Umbilical cord (tissue), 1 donor: ENCODE measurements at regions not wholly inside any gene's neighbourhood (a gene's known extent, or its start where the extent isn't known, plus 50 kb on each side); places are given as distances from the start of the nearest gene placed in this dataset.
"Not testable (repeated sequence)": the region's sequence is repeated elsewhere in the genome, so short reads cannot be mapped to it uniquely, and the experiment has no call there.

Experiments used
- DNase-seq: peaks from one replicate; pipeline ENCODE4 v3.0.0-alpha.2; 2015; ENCODE audit warnings: low spot score

GRCh38 chr17:77290759-77291558 lies 150.2 kb downstream of the SEC14L1 start:
- not testable (repeated sequence) for DNase-seq

DNA sequence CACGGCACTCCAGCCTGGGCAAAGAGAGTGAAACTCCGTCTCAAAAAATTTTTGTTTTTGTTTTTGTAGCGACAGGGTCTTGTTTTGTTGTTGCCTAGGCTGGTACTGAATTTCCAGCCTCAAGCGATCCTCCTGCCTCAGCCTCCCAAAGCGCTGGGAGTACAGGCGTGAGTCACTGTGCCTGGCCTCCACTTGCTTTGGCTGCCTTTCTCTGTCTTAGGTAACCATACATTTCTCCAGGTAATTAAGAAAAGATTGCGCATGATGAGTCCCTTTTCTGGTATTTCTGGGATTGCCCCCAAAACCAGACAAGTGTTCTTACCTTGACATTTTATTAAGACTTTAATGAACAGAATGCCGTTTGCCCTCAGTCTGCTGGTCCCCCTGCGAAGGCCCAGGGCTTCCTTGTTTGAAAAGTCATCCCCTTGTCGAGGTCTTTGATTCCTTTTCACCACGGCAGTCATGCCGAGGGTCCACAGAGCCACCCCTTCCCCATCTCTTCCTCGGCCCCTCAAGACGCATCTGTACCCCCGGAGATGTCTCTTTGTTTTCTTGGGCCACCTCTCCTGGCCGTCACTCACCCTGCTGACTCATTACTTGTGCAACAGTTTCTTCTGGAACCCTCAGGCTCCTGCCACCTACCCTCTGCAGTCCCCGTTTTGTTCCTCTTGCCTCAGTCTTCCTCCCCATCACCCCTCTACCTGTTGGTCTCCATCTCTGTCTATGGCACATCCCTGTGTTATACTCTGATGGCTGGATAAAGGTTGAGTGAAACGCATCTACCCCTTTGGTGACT lies 151.0 kb downstream of the SEC14L1 start:
- DNase-seq, result no peak

GRCh38 chr17:77294761-77295160 lies 154.0 kb downstream of the SEC14L1 start:
- DNase-seq, result no peak

DNA sequence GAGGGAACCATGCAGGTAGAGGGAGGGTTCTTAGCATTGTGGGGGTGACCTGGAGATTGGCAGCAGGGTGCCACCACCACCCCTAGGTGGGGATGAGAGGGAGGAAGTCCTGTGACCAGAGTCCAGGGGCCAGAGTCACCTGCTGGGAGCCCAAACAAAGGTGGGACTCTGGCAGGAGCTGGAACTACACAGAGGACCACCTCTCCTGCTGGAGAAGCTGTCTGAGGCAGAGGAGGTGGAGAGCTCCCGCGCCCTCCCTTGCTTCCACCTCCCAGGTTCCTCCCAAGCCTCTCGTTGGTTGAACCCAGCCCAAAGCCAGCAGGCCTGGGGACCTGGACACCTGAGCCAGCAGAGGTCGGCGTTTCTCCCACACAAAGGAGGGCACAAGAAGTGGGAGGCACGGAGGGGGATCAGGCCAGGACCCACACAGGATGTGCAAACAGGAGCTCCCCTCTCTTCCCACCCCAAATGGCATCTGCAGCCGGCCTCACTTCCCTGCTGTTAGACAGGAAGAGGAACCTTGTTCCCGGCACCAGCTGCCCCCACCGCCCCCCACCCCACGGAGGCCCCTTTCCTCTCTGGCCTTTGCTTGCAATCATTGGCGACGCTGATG lies 154.6 kb downstream of the SEC14L1 start:
- DNase-seq, result no peak

DNA sequence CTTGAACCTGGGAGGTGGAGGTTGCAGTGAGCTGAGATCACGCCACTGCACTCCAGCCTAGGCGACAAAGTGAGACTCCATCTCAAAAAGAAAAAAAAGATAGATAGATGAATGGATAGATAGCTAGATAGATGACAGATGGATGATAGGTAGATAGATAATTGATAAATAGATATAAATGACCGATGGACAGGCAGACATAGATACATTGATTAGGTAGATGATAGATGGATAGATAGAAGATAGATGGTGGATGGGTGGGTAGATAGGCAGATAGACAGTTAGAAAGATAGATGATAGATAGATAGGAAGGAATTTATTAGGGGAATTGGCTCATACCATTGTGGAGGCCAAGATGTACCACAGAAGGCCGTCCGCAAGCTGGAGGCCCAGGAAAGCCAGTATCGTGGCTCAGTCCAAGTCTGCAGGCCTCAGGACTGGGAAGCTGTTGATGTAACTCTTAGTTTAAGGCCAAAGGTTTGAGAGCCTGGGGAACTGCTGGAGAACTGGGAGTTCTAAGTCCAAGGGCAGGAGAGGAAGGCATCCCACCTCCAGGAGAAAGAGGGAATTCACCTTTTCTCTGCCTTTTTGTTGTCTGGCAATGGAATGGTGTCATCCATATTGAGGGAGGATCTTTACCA lies 156.1 kb downstream of the SEC14L1 start:
- DNase-seq, result no peak

DNA sequence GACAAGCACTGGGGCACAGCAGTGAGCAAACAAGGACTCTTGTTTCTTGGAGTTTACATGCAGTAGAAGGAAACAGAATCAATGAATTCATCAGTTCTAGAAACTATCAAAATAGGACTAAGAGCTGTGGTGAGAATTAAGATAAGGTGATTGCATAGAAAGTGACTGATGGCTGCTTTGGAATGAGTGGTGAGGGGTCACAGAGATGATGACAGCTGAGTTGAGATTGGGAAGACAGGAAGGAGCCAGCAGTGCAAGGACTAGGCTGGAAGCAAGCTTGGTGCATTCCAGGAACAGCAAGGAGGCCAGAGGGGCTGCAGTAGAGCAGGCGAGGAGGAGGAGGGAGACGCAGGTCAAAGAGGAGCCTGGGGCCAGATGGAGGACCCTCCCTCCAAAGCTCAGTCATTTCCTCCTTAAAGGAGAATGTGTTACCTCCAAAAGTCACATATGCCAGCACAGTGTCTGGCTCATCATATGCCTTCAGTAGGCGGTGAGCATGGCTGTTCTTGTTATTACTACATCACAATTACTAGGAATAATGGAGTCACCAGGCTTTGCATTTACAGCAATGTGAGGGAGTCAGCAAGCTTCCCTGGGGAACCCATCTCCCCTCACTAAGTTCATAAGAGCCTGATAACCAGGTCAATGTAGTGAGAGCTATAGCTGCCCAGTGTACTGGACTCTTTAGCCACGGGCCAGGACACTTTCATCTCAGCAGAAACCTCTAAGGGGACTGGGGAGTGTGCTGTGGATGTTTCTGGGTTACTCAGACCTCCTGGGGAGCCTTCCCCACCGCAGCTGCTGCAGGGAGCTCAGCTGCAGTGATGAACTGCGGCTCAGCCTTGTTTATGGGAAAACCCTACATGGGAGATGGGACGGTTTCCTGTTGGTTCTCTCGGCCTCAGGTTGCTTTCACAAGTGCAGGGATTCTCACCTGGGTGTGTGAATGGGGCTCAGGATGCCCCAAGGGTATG lies 157.2 kb downstream of the SEC14L1 start:
- DNase-seq, result no peak

- DNase-seq, result no peak
These were observed 158.0 kb downstream of the SEC14L1 start for GRCh38 chr17:77298811-77299210.

DNA sequence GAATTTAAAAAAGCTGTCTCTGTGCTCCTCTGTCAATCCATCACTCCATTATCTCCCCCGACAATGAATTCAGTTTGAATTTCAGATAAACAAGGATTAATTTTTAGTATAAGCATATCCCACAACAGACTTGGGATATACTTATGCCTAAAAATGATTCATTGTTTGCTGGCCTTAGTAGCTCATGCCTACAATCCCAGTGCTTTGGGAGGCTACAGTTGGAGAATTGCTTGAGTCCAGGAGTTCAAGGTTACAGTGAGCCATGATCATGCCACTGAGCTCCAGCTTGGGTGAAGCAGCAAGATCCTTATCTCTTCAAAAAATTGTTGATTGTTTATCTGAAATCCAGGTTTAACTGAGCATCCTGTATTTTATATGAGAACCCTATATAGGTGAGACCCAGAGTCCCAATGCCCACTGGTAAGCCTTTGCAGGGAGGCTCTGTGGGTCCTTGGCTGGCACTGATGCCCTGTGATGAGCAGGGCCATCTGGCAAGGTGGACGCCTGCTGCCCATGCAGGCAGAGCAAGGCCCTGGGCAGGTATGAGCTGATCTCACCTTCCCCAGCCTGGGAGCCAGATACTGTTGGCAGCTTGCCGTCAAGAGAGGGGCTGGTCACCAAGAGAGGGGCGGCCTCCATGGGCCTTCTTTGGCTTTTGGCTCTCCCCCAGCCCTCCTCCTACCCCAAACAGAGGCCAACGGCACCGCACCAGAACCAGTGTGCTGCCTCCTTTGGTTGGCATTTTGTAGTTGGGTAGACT lies 158.7 kb downstream of the SEC14L1 start:
- DNase-seq, result no peak

DNA sequence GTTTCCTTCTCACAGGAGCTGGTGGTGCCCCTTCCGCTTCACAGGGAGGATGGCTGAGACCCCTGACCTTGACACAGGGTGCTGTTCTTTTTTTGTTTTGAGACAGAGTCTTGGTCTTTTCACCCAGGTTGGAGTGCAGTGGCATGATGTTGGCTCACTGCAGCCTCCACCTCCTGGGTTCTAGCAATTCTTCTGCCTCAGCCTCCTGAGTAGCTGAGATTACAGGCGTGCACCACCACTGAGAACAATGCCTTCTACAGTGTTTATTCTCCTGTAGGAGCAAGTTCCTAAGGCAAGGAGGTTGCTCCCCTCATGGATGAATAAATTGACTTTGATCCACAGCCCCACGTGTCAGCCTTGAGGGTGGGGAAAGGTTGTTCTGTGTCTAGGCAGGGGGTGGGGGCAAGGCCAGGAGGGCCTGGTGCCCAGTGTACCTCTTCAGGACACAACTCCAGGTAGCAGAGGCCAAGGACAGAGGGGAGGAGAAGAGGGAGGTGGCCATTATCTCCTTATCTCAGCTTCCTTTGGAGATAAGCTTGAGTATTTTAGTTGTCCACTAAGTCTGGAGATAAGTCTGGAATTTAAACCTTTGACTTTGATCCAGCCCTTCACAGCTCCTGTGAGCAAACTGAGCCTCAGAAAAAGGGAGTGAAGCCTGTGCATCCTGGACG lies 159.4 kb downstream of the SEC14L1 start:
- no peak for DNase-seq

- DNase-seq, result no peak
These were observed 161.0 kb downstream of the SEC14L1 start for GRCh38 chr17:77301694-77302266.

DNA sequence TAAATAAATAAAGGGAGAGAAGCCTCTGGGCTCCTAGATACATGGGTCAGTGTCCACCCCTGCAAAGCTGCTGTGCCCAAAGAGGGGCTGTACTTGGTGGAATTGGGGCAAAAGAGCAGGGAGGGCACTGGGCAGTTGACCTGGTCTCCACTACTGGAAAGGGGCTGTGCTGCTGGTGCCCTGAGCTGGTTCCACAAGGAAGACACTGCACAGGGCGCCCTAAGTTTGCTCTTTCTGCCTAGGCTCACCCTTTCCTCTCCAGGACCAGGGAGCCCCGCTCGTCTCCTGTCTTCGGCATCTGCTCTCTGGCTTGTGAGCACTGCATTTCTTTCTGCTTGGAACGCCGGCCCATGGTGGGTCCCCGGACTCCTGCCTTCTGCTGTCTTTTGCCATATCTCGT lies 161.9 kb downstream of the SEC14L1 start:
- no peak for DNase-seq

DNA sequence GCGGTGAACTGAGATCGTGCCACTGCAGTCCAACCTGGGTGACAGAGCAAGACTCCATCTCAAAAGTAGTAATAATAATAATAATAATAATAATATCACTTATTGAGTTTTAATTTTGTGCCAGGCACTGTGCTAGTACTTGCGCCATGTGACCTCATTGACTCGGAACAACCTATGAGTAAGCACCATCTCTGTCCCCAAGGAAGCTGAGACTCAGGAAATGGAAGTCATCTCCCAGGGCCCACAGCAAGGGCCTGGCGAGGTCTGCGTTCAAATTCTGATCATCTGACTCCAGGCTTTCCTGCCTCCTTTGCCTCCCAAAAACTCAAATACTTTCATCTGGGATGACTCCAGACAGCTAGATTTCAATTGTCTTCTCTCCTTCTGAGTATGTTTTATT lies 162.9 kb downstream of the SEC14L1 start:
- no peak for DNase-seq

DNA sequence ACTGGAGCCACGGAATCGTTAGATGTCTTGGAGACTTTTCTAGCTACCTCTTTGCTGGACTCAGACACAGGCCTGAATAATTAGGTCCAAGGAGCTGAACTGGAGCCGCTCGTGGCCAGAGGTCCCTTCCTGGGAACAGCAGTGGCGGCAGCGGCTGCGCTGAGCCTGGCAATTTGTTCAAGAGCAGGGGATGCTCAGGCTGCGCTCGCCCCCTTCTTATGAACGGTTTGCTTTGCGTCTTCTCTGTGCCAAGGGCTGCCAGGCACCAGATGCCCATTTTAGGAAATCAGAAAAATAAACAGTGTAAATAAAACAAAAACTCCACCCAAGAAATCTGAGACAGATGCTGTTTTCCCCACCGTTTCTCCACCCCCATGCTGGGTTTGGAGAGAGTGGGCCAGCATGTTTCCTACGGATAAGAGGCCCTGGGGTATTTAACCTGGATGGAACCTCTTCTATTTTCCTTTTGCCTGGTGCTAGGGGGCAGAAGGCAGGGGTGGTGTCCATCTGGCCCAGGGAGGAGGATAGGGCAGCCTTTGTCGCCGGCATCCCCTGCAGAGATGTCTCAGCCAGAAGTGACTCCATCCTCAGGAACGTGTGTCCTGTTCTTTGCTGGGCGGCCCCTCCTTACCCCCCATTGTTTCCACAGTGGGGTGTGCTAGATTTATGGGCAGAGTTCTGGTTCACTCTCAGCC lies 163.4 kb downstream of the SEC14L1 start:
- DNase-seq, result no peak

GRCh38 chr17:77304746-77305473 lies 164.1 kb downstream of the SEC14L1 start:
- no peak for DNase-seq

DNA sequence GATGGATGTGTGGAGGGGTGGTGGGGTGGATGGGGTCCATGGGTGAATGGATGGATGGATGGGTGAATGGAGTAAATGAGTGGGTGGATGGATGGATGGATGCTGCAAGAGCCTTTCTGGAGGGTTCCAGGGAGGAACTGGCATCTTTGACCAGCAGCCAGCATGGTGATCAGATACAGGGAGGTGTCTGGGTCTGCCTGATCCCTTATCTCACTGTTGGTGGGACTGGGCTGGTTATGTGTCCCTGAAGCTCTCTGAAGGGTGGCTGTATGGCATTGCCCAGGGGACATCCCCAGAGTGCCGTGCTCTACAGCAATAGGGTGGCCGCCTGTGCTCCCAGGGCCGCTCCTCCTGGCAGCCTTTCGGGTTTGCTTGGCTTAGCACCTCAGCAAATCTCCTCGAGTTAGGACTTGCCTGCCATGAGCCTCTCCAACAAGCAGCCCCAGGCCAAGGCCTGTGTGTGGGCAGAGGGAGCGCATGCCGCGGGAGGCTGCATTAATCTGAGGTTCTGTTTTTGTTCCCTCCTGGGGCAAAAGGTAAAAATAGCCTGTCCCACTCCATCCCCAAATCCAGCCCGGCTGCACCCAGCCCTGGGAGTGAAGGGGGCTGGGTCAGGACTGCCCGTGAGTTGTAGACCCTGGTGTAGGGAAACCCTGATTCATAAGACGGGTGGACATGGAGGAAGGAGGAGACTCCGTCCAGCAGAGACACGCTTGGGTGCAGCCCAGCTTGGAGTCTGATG lies 165.4 kb downstream of the SEC14L1 start:
- no peak for DNase-seq

DNA sequence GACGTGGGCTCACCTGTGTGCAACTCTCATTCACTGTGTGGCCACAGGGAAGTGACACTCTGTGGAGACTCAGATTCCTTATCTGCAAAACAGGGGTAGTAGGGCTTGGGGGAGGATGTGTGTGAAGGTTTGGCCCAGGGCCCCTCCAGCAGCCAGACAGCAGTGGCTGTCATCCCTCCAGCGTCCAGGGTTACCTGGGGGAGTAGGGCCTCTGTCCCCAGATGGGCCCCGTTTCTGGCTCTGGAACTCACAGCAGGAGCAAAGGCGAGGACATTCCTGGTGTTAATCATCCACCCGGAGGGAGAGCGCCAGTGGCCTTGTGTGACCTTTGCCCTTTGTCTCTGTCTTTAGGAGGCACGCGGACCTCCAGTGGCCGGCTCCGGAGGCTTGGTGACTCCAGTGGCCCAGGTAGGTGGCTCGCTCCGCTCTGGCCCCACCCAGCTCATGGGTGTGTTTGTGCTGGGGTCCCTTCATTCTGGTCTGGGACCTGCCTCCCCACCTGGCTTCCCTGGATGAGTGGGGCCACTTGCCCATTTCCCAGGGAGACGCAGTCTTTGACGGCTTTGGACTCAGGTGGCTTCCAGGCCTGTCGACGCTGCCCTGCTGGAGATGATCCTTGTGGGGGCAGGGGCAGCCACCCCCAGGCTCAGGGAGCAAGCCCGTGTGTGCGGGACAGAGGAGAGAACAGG lies 166.2 kb downstream of the SEC14L1 start:
- DNase-seq, result no peak
